Activated CD8-positive, alpha-beta memory T cell treated with anti-CD3 and anti-CD28 coated beads, Interleukin-2, amount 50 U/mL, for 48 hours (primary cell): ENCODE measurements at regions not wholly inside any gene's neighbourhood (a gene's known extent, or its start where the extent isn't known, plus 50 kb on each side); places are given as distances from the start of the nearest gene placed in this dataset.
A peak's percentile ranks its signal among the peaks of the same experiment; 100 is the strongest.

Experiments used
- DNase-seq: peaks from one replicate; pipeline ENCODE4 v3.0.0-alpha.2; 2020

- DNase-seq: no peak
These were observed 70.4 kb downstream of the RCN1 start for GRCh38 chr11:32161293-32161692.

- DNase-seq: no peak
These were observed 71.5 kb downstream of the RCN1 start for GRCh38 chr11:32162351-32162750.

GRCh38 chr11:32162906-32163305 lies 72.0 kb downstream of the RCN1 start:
- DNase-seq: no peak

GRCh38 chr11:32163557-32163956 lies 72.7 kb downstream of the RCN1 start:
- no peak for DNase-seq

GRCh38 chr11:32164836-32165235 lies 74.0 kb downstream of the RCN1 start:
- no peak for DNase-seq

- no peak for DNase-seq
These were observed 78.0 kb downstream of the RCN1 start for GRCh38 chr11:32168924-32169323.

- DNase-seq: no peak
These were observed 80.6 kb downstream of the RCN1 start for GRCh38 chr11:32171445-32171844.

GRCh38 chr11:32172041-32172847 lies 81.4 kb downstream of the RCN1 start:
- no peak for DNase-seq

GRCh38 chr11:32172848-32173834 lies 82.3 kb downstream of the RCN1 start:
- peak; percentile 56 for DNase-seq

GRCh38 chr11:32173977-32174376 lies 83.1 kb downstream of the RCN1 start:
- no peak for DNase-seq

- peak; percentile 87 for DNase-seq
These were observed 85.5 kb downstream of the RCN1 start for GRCh38 chr11:32176223-32176934.

- no peak for DNase-seq
These were observed 87.8 kb downstream of the RCN1 start for GRCh38 chr11:32178692-32179091.

- DNase-seq: no peak
These were observed 92.6 kb downstream of the RCN1 start for GRCh38 chr11:32183512-32183911.

- DNase-seq: no peak
These were observed 93.3 kb downstream of the RCN1 start for GRCh38 chr11:32184041-32184722.

- no peak for DNase-seq
These were observed 94.0 kb downstream of the RCN1 start for GRCh38 chr11:32184723-32185376.

GRCh38 chr11:32186118-32186517 lies 95.2 kb downstream of the RCN1 start:
- DNase-seq: no peak

GRCh38 chr11:32187111-32187510 lies 96.2 kb downstream of the RCN1 start:
- DNase-seq: no peak

GRCh38 chr11:32188785-32189184 lies 97.9 kb downstream of the RCN1 start:
- DNase-seq: no peak

- DNase-seq: no peak
These were observed 105.3 kb downstream of the RCN1 start for GRCh38 chr11:32196137-32196536.

GRCh38 chr11:32198053-32198452 lies 107.2 kb downstream of the RCN1 start:
- DNase-seq: no peak

- peak; percentile 34 for DNase-seq
These were observed 109.4 kb downstream of the RCN1 start for GRCh38 chr11:32200136-32200847.
